LNCAP (cell line): ENCODE measurements at regions not wholly inside any gene's neighbourhood (a gene's known extent, or its start where the extent isn't known, plus 50 kb on each side); places are given as distances from the start of the nearest gene placed in this dataset.

Experiments used
- CTCF ChIP-seq: fragments of 450-650 bp; IDR thresholded peaks from 2 replicates; pipeline ENCODE4 v1.5.1; 2017; ENCODE audit warnings: mild to moderate bottlenecking

GRCh38 chr4:32506067-32506466 is 1785.9 kb downstream of the PCDH7 start:
- no peak for TF ChIP-seq CTCF

DNA sequence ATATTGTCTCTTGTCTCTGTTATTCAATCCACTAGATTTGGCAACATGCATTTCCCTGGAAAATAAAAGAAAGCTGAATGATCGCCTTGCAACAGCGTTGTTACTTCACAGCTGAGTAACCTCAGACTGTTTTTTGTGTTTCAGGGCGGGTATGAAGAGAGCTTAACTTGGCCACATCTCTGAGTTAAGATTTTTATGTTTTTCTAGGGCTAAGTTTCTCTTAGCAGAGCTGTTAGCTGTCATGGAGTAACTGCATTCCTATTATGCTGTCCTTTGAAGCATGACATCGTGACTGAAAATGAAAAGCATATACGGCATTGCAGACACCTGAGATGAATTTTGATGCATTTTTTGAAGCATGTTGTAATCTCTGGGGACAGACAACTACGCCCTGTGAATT is 1798.9 kb downstream of the PCDH7 start:
- no peak for TF ChIP-seq CTCF

DNA sequence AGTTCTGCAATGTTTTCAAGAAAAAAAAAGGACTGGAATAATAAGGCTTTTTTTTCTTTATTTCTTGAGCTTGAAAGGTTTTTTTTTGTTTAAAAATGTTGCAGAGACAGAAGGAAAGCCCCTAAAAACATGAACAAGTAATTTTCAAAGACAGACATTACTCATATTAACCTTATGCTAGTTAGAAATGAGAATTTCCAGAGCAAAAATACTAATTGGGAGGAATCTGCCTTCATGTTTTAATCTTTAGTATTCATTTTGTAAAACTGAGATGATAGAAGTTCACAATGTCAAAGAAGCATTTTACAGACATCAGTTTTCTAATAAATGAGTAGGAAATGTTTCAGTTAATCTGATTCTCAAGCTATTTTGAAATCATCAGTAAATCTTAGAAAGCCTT is 1805.3 kb downstream of the PCDH7 start:
- TF ChIP-seq CTCF = no peak

GRCh38 chr4:32544846-32545245 is 1824.7 kb downstream of the PCDH7 start:
- no peak for TF ChIP-seq CTCF

- no peak for TF ChIP-seq CTCF
Measured at GRCh38 chr4:32551943-32552342, 1831.8 kb downstream of the PCDH7 start.

DNA sequence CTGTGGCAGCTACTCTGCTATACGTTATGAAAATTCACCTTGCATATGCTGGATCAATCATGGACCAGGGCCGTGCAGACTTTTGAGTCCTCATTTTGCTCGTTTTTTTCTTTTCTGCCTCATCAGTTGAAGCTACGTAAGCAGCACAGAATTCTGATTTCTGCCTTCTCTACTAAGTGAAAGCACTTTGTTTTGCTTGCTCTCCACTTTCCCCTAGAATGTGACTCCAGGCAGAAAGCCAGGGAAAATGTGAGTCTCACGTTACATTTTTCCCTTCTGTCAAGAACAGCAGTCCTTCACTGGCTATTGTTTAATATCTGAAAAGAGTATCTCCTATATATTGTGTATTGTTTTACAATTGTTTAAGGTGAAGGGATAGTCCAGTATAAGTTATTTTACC is 1840.1 kb downstream of the PCDH7 start:
- TF ChIP-seq CTCF = no peak

- TF ChIP-seq CTCF = no peak
Measured at GRCh38 chr4:32562010-32562409, 1841.8 kb downstream of the PCDH7 start.

DNA sequence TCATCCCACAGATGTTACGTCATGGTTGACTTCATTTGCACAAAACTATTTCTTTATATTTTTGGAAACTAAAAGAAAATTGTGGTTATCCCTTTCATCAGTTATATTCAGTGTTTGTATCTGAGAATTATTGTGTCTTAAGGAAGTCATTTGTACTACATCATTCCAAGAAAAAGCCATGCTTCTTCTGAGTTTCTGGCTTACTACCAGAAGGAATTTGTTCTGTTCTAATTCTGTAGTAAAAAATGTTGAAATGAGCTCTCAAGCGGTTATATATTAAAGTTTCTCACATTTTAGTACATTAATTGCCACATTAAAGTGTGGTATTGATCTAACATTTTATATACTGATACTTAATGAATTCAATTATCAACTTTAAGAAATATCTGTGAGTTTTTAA is 1844.5 kb downstream of the PCDH7 start:
- no peak for TF ChIP-seq CTCF
